ENCODE measurements at regions not wholly inside any gene's neighbourhood (a gene's known extent, or its start where the extent isn't known, plus 50 kb on each side); places are given as distances from the start of the nearest gene placed in this dataset.

GRCh38 chr1:34426325-34426896, 249.7 kb downstream of the C1orf94 start:
- TF ChIP-seq CTCF (conservative IDR thresholded peaks at IDR 0.05; ENCODE audit: low read depth, low read length) = no peak
- no peak for DNase-seq (ENCODE audit: low read depth)
- H3K4me3 ChIP-seq (ENCODE audit: low read depth, low read length) = no peak overlapping the region

- no peak for TF ChIP-seq CTCF (conservative IDR thresholded peaks at IDR 0.05; ENCODE audit: low read depth, low read length)
- DNase-seq (ENCODE audit: low read depth) = no peak
- no peak overlapping the region for H3K4me3 ChIP-seq (ENCODE audit: low read depth, low read length)
These were observed 250.5 kb downstream of the C1orf94 start for GRCh38 chr1:34427170-34427569.

- no peak for TF ChIP-seq CTCF (conservative IDR thresholded peaks at IDR 0.05; ENCODE audit: low read depth, low read length)
- no peak overlapping the region for H3K4me3 ChIP-seq (ENCODE audit: low read depth, low read length)
- DNase-seq (ENCODE audit: low read depth) = no peak
These were observed 256.4 kb downstream of the C1orf94 start for GRCh38 chr1:34433099-34433498.

GRCh38 chr1:34436836-34437235, 260.1 kb downstream of the C1orf94 start:
- DNase-seq (ENCODE audit: low read depth) = no peak
- TF ChIP-seq CTCF (conservative IDR thresholded peaks at IDR 0.05; ENCODE audit: low read depth, low read length) = no peak
- H3K4me3 ChIP-seq (ENCODE audit: low read depth, low read length) = no peak overlapping the region

GRCh38 chr1:34441259-34442069, 264.8 kb downstream of the C1orf94 start:
- TF ChIP-seq CTCF (conservative IDR thresholded peaks at IDR 0.05; ENCODE audit: low read depth, low read length) = no peak
- DNase-seq (ENCODE audit: low read depth) = no peak
- H3K4me3 ChIP-seq (ENCODE audit: low read depth, low read length) = no peak overlapping the region

GRCh38 chr1:34444516-34444915, 267.8 kb downstream of the C1orf94 start:
- no peak overlapping the region for H3K4me3 ChIP-seq (ENCODE audit: low read depth, low read length)
- no peak for TF ChIP-seq CTCF (conservative IDR thresholded peaks at IDR 0.05; ENCODE audit: low read depth, low read length)
- no peak for DNase-seq (ENCODE audit: low read depth)

GRCh38 chr1:34450325-34450724, 273.6 kb downstream of the C1orf94 start:
- DNase-seq (ENCODE audit: low read depth) = no peak
- TF ChIP-seq CTCF (conservative IDR thresholded peaks at IDR 0.05; ENCODE audit: low read depth, low read length) = no peak
- H3K4me3 ChIP-seq (ENCODE audit: low read depth, low read length) = no peak overlapping the region

All from choroid plexus epithelial cell (primary cell).